PC-9 (cell line): ENCODE measurements at regions not wholly inside any gene's neighbourhood (a gene's known extent, or its start where the extent isn't known, plus 50 kb on each side); places are given as distances from the start of the nearest gene placed in this dataset.
A peak's percentile ranks its signal among the peaks of the same experiment; 100 is the strongest.

Source experiments
- BruUV-seq: library from RNA; stranded (reverse); fragments of 400-500 nt; replicated peaks from 2 replicates; lab custom pipeline; 2021; lab: Mats Ljungman, UMichigan
- CTCF ChIA-PET: fragments of 300-600 bp; sonication (Branson Sonifier 250); formaldehyde crosslinking; loops from one replicate; lab custom pipeline; 2022; ENCODE audit warnings: antibody characterized with exemption; lab: Charles Lee
- POLR2A ChIA-PET: fragments of 300-600 bp; sonication (Branson Sonifier 250); formaldehyde crosslinking; loops from one replicate; lab custom pipeline; 2022; ENCODE audit warnings: antibody characterized with exemption; ENCODE audit not compliant: unreplicated experiment; lab: Charles Lee
- DNase-seq, 2 experiments: peaks; one replicate each; pipeline versions ENCODE4 v3.0.0 to v3.0.0-alpha.2; 2015 to 2022; ENCODE audit warnings: mixed read lengths in 1 of 2
- H2AFZ ChIP-seq: fragments of 200-600 bp; sonication (generic); 2 replicates; pipeline ENCODE4 v1.8.1; 2017; ENCODE audit warnings: antibody characterized with exemption
- H3F3A ChIP-seq: fragments of 200-600 bp; sonication (generic); 2 replicates; pipeline ENCODE4 v1.8.1; 2017; ENCODE audit warnings: antibody characterized with exemption, mild to moderate bottlenecking, low read depth; ENCODE audit not compliant: insufficient read depth
- H3K27ac ChIP-seq: fragments of 200-600 bp; sonication (generic); 2 replicates; pipeline ENCODE4 v1.6.1; 2016; ENCODE audit warnings: mixed run types
- H3K27me3 ChIP-seq: fragments of 200-600 bp; sonication (generic); 2 replicates; pipeline ENCODE4 v1.6.1; 2016; ENCODE audit warnings: low read depth, mixed run types; ENCODE audit not compliant: insufficient read depth
- H3K36me3 ChIP-seq: fragments of 200-600 bp; sonication (generic); 2 replicates; pipeline ENCODE4 v1.6.1; 2016; ENCODE audit warnings: low read depth, mixed run types
- H3K4me1 ChIP-seq: fragments of 200-600 bp; sonication (generic); replicated peaks from 2 replicates; pipeline ENCODE4 v1.6.1; 2016; ENCODE audit warnings: mixed run types; ENCODE audit not compliant: insufficient read depth
- H3K4me2 ChIP-seq: fragments of 200-600 bp; sonication (generic); 2 replicates; pipeline ENCODE4 v1.6.1; 2017; ENCODE audit warnings: mixed run types
- H3K4me3 ChIP-seq: fragments of 200-600 bp; sonication (generic); 2 replicates; pipeline ENCODE4 v1.6.1; 2016; ENCODE audit warnings: mixed run types
- H3K79me2 ChIP-seq: fragments of 200-600 bp; sonication (generic); 2 replicates; pipeline ENCODE4 v1.6.1; 2017; ENCODE audit warnings: low read depth, mixed run types
- H3K9me2 ChIP-seq: fragments of 200-600 bp; sonication (generic); 2 replicates; pipeline ENCODE4 v1.8.1; 2017; ENCODE audit warnings: mild to moderate bottlenecking; ENCODE audit not compliant: insufficient read depth
- H3K9me3 ChIP-seq: fragments of 200-600 bp; sonication (generic); 2 replicates; pipeline ENCODE4 v1.8.1; 2016; ENCODE audit warnings: low read depth; ENCODE audit not compliant: insufficient read depth
- H4K20me1 ChIP-seq: fragments of 200-600 bp; sonication (generic); 2 replicates; pipeline ENCODE4 v1.8.1; 2017; ENCODE audit not compliant: insufficient read depth
- EZH2 ChIP-seq: fragments of 200-600 bp; sonication (generic); IDR thresholded peaks from 2 replicates; pipeline ENCODE4 v1.8.0; 2017; ENCODE audit warnings: antibody characterized with exemption, low read depth
- intact Hi-C: fragments of 100-400 bp; cut with micrococcal nuclease; formaldehyde crosslinking; loops from one replicate; pipeline ENCODE4 v1.10.0; 2022; ENCODE audit not compliant: unreplicated experiment
- TF ChIP-seq, protein P1 (sequence below): fragments of 200-600 bp; sonication (generic); conservative IDR thresholded peaks from 2 replicates; pipeline ENCODE4 v1.6.1; 2017; ENCODE audit warnings: mixed run types, antibody characterized with exemption, mild to moderate bottlenecking, moderate library complexity

DNA sequence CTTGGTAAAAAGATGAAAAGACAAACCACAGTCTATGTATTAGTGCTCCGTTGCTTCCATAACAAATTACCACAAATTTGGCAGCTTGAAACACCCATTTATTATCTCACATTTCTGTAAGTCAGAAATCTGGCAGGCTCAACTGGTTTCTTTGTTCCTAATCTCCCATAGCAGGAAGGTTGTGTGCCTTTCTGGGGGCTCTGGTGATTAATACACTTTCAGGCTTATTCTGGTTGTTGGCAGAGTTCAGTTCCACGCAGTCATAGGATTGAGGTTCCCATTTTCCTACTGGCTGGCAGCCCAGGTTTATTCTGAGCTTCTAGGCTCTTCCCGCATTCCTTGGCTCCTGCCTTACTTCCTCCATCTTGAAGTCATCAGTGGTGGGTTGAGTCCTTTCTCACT, 189.3 kb downstream of the ANAPC1 start:
- no peaks in the 10 kb centered on the region for H3K79me2 ChIP-seq
- H3K36me3 ChIP-seq: no peaks in the 10 kb centered on the region
- ChIA-PET CTCF (no interaction called here), POLR2A (interaction anchor here (0.7 kb wide), 1 partner anchor 31 kb away, joined by 3 read pairs; no protein-coding TSS in a partner anchor)
- no peaks in the 10 kb centered on the region for H4K20me1 ChIP-seq
- no peaks in the 10 kb centered on the region for H3K9me2 ChIP-seq
- H3K4me3 ChIP-seq: no peak overlapping the region
- H3K27me3 ChIP-seq: no peaks in the 10 kb centered on the region
- TF ChIP-seq, protein P1, sequence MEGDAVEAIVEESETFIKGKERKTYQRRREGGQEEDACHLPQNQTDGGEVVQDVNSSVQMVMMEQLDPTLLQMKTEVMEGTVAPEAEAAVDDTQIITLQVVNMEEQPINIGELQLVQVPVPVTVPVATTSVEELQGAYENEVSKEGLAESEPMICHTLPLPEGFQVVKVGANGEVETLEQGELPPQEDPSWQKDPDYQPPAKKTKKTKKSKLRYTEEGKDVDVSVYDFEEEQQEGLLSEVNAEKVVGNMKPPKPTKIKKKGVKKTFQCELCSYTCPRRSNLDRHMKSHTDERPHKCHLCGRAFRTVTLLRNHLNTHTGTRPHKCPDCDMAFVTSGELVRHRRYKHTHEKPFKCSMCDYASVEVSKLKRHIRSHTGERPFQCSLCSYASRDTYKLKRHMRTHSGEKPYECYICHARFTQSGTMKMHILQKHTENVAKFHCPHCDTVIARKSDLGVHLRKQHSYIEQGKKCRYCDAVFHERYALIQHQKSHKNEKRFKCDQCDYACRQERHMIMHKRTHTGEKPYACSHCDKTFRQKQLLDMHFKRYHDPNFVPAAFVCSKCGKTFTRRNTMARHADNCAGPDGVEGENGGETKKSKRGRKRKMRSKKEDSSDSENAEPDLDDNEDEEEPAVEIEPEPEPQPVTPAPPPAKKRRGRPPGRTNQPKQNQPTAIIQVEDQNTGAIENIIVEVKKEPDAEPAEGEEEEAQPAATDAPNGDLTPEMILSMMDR: no peak
- TF ChIP-seq EZH2: no peak
- intact Hi-C loops: no loop called here
- no peak overlapping the region for H3K4me2 ChIP-seq
- peak in 1 of 2 experiments; percentile 47 for DNase-seq
- no peaks in the 10 kb centered on the region for H3K9me3 ChIP-seq
- no peak overlapping the region for H3K27ac ChIP-seq
- H3K4me1 ChIP-seq: peaks cover 20% of the 10 kb centered on the region
- BruUV-seq: no TSS peak
- no peak overlapping the region for H2AFZ ChIP-seq
- peaks cover 6% of the 10 kb centered on the region for H3F3A ChIP-seq

DNA sequence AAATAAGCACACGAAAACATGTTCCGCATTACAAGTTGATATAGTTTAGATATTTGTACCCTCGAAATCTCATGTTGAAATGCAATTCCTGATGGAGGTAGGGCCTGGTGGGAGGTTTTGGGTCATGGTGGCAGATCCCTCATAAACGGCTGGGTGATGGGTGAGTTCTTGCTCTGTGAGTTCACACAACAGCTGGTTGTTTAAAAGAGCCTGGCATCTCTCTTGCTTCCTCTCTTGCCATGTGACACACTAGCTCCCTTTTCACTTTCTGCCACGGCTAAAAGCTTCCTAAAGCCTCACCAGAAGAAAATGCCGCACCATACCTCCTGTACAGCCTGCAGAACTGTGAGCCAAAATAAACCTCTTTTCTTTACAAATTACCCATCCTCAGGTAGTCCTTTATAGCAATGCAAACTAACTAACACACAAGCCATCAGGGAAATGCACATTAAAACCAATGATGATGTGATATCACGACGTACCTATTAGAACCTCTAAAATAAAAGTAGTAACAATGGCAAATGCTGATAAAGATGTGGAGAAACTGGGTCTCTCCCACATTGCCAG, 188.5 kb downstream of the ANAPC1 start:
- H3K27me3 ChIP-seq: no peaks in the 10 kb centered on the region
- DNase-seq: no peak
- BruUV-seq: no TSS peak
- H3K4me2 ChIP-seq: no peak overlapping the region
- ChIA-PET CTCF (no interaction called here), POLR2A (no interaction called here)
- H3K4me3 ChIP-seq: no peak overlapping the region
- peaks cover 13% of the 10 kb centered on the region for H3F3A ChIP-seq
- H3K27ac ChIP-seq: no peak overlapping the region
- no peak for TF ChIP-seq EZH2
- TF ChIP-seq, protein P1: no peak
- no peaks in the 10 kb centered on the region for H4K20me1 ChIP-seq
- no peaks in the 10 kb centered on the region for H3K79me2 ChIP-seq
- no peaks in the 10 kb centered on the region for H3K9me3 ChIP-seq
- no peak overlapping the region for H2AFZ ChIP-seq
- H3K9me2 ChIP-seq: no peaks in the 10 kb centered on the region
- intact Hi-C loops: no loop called here
- no peaks in the 10 kb centered on the region for H3K36me3 ChIP-seq
- H3K4me1 ChIP-seq: peaks cover 26% of the 10 kb centered on the region

DNA sequence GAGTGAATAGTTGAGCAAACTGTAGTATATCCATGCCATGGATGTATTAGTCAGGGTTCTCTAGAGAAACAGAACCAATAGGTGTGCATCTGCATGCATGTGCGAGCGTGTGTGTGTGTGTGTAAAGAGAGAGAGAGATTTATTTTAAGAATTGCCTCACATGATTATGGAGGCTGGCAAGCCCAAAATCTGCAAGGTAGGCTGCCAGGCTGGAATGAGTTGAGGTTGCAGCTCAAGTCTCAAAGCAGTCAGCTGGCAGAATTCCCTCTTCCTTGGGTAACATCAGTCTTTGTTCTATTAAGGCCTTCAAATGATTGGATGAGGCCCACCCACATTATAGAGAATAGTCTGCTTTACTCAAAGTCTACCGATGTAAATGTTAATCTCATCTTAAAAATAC, 187.8 kb downstream of the ANAPC1 start:
- H3K9me3 ChIP-seq: no peaks in the 10 kb centered on the region; the same call in 1 of the 2 replicates
- BruUV-seq: no TSS peak
- peaks cover 31% of the 10 kb centered on the region for H3K4me1 ChIP-seq
- H3K9me2 ChIP-seq: no peaks in the 10 kb centered on the region
- H3F3A ChIP-seq: peaks cover 14% of the 10 kb centered on the region
- H2AFZ ChIP-seq: no peak overlapping the region
- ChIA-PET POLR2A (no interaction called here), CTCF (no interaction called here)
- 0 out of 2 replicates have a peak, but pooled peaks cover 4% of the 10 kb centered on the region for H3K36me3 ChIP-seq
- no peaks in the 10 kb centered on the region for H4K20me1 ChIP-seq
- H3K4me2 ChIP-seq: no peak overlapping the region
- H3K27ac ChIP-seq: no peak overlapping the region
- no peaks in the 10 kb centered on the region for H3K27me3 ChIP-seq
- no peaks in the 10 kb centered on the region for H3K79me2 ChIP-seq
- no peak for DNase-seq
- H3K4me3 ChIP-seq: no peak overlapping the region
- TF ChIP-seq EZH2: no peak
- TF ChIP-seq, protein P1: no peak
- intact Hi-C loops: no loop called here
